ENCODE measurements at regions not wholly inside any gene's neighbourhood (a gene's known extent, or its start where the extent isn't known, plus 50 kb on each side); places are given as distances from the start of the nearest gene placed in this dataset.
"Not testable (repeated sequence)": the region's sequence is repeated elsewhere in the genome, so short reads cannot be mapped to it uniquely, and the experiment has no call there.

DNA sequence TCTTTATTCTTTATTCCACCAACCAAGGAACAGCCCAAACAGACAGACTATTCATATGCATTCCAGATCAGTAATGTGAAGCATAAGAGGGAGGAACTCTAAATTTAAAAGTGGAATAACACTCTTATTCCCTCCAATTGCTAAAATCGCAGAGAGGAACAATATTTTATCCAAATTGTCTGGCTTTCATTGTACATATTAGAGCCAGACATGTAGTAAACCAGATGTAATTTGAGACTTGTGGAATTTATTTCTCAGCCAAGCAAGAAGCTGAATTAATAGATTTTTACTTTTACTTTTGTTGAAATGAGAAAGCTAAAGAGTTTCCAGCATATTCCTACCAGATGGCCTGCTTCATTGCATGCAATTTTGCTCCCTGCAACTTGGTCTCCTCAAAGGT is 674.6 kb upstream of the SLIT2 start:
- no peak for DNase-seq

DNA sequence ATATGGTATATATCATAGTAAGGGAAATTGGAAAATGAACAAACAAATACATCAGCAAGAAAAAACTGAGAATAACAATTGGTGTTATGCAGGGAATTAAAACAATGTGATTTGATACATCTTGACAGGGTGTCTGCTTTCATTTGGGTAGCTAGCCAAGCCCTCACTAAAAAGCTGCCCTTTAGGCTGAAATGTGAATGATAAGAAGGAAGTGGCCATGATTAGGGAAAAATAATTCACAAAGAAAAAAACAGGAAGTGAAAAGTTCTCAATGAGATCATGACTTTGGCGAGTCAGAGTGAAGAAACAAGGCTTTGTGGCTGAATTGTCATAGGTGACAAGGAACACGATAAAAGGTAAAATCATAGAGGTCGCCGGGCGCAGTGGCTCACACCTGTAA is 675.8 kb upstream of the SLIT2 start:
- DNase-seq, result no peak

DNA sequence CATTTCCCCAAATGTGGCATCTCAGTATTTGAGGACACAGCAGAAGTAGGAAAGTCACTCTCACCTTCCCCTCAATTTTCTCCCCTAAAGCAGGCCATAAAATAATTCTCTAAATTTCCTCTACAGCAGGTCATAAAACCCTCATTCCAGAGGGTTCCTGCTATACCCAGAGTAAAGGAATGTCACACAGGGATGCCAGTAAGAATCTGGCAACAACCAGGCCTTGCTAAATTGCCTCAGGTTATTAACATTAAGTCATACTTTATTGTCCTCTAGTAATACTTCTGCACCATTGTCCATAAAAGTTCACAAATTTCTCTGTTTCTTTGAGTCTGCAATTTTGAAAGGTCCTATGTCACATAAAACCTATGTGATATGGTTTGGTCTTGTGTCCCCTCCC is 685.7 kb upstream of the SLIT2 start:
- DNase-seq, result no peak

DNA sequence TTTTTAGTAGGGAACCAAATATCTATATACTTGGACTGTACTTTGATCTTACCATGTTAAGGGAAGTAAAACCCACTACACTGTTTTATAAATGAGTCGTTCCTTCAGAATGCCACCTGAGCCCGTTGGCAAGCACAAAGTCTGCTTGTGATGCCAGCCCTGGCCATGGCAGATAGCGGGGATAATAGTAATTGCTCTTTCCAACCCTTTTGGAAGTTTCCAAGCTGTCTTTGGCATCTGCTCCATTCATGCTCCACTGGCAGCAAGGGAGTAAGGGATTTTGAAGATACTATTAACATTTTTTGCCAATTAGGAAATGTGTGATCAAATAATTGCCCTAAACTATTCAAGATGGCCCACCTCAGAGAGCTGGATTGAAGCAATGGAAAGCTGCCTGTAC is 689.2 kb upstream of the SLIT2 start:
- no peak for DNase-seq

DNA sequence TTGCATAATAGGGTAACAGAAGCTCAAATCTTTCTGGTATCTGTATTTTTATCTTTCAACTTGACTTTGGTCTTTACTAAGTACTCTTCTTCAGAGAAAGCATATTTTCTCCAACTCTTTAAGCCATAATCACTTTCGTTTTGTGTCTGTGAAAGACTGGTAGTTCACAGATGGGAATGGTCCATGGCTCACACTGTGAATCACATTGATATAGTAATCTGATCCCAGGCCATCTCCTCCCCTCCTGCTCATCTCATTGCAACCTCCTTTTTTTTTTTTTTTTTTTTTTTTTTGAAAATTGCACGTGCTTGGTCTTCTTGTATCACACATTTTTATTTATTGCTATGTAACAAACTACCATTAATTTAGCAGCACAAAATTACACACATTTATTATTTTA is 694.5 kb upstream of the SLIT2 start:
- no peak for DNase-seq

DNA sequence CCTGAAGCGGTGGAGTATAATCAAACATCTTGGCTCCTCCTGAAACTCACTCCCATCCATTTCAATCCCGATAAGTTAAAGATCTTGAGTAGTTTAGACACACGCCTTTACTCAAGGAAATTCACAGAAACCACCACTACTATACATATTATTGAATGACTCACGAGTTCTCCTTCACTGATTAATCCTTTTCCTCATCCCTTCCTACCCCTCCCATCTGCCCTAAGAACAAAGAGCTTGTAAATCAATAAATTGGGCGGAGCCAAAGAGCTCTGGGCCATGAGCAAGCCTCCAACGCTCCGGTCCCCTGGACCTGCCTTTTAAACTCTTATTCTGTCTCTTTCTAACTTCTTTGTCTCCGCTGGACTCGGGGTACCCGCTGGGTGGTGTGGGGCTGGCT is 695.4 kb upstream of the SLIT2 start:
- not testable (repeated sequence) for DNase-seq

DNA sequence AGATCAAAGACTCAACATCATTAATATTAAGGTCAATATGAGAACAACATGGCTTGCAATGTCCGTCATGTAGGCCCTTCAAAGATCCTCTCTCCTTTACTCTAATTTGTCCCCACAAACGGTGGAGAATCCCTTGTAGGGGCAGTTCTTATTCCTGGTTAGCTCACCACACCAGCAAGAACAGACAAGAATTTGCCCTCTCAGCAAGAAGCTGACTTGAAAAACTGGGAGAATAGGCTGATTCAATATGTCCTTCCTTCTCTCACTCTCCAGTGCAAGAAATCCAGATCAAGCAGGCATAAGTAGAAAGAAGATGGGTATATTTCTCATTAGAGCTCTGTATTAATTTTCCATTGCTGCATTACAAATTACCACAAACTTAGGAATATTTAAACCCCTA is 704.2 kb upstream of the SLIT2 start:
- no peak for DNase-seq

DNA sequence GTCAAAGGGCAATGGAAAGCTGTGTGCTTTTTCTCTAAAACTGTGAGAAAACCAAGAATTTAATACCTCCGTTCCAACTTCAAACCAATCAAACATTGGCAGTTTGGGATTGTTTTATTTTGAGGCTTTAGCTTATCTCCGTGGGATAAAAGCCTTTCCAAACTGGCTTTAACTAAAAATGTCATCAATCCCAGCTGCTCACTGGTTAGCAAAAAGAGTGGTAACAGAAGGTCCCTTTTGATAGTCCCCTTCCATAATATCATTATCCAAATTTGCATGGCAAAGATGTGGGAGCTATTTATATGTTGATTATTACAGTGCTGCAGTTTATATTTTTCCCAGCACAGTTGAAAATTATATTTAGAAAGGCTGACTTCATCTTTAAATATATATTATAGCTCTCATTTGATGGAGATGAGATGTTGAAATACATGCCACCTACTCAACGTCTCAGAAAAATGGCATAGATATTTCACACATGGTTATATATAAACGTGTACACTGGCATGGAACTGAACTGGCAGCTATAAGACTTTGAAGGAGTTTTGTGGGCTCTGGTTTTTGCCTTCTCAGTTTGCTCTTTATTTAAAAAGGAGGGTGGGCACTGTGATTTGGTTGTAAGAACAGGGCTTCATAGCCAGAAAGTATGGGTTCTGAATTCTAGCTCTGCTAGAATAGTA is 707.1 kb upstream of the SLIT2 start:
- DNase-seq, result no peak

DNA sequence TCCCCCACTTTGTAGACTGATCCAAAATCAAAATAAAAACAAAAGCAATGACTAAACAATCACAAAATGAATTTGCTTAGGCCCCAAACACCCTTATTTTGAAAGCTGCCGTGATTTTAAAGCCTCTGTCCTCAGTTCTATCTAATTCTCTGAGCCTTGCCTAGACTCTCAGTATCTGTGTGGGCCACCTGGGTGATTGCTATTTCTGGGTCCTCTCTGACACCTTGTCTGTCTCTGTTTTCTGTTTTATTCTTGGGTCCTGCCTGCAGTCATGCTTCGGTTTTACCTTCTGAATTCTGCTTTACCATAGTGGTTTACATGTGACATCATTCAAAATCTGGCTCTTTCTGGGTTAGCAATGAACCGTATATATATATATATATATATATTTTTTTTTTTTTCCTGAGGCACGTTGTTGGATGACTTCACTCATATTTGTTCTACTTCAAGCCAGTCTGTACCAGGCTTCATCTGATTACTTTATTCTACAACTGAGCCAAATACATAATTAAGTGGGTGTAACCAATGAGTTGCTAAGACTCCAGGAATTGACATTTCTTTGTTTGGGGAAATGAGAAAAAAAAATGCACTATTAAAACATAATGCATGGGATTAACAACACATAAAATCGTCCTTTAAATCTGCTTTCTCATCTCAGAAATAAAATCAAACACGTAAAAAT is 710.7 kb upstream of the SLIT2 start:
- no peak for DNase-seq

DNA sequence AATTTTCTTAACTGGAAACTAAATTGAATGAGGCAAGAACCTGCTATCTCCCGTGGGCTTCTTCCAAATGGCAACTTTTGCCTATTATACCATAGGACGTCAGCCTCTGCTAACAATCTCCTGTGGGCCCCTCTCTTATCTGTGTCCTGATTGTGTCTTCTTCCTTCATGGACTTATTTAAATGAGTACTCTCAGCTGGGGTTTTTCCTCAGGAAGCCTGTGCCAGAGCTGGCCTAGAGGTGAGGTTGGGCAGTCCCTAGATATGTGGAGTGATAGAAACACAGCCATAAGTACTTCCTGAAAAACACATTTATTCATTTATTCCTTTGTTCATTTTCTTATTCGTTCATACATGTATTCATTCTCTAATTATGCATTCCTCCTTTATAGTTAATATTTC is 712.5 kb upstream of the SLIT2 start:
- no peak for DNase-seq

DNA sequence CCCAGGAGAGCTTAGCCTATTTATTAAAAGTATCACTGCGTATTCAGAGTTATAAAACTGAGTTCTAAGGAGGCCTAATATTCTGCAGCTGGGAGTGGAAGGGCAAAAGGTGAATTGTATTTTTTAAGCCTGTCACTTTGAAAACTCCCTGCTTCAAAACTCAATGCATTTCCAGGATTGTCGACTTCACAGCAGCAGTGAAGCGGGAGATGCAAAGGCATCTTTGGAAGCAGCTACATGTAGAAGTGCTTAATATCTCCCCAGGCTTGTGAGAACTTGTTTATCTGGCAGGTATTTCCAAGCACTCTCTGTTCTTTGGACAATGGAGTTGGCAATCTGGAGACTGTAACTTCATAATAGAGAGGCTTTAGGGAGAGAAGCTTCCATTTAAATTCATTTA is 717.5 kb upstream of the SLIT2 start:
- no peak for DNase-seq

DNA sequence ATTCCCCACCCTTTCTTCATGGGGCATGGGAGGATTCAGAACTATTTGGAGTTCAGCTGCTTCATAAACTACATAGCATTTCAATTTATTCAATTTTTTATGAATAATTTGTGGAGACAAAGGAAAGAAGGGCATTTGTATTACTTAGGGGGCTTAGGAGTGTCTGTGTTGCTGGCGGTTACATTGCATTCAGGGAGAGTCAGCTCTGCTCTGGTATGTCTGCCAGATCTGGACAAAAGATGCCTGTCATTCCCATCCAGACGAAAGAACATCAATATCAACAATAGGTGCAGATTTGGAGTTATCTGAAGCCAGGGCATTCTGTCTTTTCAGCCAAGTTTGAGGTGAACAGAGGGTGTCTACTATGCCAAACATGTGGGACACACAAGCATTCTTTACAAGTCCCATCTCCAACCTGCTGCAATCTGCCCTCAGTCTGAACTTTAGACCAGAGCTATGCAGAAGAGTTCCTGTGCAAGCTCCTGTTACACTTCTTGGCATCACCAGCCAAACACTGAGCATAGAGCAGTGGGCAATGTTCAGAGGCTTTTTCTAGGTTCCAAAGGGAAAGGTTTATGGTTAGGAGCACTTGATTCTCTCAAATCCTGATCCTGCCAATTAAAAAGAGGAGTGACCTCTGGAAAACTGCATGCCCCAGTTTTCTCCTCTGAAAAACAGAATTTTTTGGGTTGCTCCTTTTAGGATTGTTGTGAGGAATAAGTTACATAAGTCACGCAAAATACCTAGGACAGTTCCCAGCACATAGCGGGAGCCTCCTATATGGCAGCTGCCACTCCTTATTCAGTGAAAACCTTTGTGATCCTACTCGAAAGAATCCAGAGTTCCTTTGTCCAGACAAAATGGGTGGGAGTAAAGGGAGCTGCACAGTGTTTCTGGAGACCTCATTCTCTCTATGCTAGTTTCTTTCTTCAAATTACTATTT is 719.5 kb upstream of the SLIT2 start:
- DNase-seq, result no peak

DNA sequence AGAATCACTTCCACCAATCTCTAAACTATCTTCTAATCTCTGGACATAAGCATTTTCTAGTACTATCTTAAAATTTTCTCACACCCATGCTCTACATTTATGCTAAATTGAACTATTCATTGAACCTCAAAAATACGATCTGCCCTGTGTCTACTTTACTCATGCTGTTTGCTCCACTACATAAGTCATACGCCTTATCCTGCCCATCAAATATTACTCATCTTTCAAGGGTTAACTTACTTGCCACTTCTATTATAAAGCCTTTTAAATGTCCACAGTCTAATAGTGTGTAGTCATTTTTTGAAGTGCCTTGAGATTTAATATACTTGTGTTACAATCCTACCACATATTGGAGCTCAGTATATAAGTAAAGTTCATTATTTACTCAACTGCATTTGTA is 727.7 kb upstream of the SLIT2 start:
- no peak for DNase-seq

DNA sequence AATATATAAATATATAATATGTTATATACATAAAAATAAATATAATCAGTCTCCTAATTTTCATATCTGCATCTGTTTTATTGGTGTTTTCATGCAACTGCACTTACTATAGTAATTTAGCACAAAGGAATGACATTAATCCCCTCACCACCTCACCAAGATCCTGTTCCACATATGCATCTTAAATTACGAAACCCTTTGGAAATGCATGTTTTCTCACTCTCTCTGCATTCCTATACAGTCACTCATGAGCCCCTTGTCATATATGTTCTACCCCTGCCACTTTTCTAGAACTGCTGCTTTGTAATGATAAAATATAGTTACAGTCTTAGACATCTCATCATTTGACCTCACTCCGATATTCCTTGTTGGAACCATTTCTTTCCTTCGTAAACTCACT is 728.7 kb upstream of the SLIT2 start:
- DNase-seq, result no peak

DNA sequence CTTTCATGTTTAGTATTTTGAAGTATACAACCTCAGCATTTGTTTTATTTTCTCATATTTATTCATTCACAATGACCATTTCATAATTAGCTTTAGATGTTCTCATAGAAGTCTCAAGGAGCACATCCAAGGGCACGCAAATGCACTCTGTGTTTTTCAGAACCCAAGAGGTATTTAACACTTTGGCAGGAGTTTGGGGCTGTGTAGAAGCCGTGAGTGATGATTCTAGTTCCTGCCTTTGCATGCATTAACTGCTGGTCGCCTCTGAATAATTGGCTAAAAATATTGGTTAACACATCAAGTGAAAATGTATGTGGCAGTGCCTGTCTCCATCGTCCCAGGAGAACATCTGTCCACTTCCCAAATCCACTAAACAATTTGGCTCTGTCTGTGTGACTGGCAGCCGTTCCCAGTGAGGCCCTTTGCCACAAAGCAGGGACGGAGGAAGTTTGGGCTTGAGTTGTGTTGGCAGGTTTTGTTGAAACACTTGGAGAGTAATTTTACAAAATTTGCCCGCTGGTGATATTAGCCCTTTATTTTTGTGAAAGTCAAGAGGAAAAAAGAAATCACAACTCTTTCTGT is 730.7 kb upstream of the SLIT2 start:
- no peak for DNase-seq

DNA sequence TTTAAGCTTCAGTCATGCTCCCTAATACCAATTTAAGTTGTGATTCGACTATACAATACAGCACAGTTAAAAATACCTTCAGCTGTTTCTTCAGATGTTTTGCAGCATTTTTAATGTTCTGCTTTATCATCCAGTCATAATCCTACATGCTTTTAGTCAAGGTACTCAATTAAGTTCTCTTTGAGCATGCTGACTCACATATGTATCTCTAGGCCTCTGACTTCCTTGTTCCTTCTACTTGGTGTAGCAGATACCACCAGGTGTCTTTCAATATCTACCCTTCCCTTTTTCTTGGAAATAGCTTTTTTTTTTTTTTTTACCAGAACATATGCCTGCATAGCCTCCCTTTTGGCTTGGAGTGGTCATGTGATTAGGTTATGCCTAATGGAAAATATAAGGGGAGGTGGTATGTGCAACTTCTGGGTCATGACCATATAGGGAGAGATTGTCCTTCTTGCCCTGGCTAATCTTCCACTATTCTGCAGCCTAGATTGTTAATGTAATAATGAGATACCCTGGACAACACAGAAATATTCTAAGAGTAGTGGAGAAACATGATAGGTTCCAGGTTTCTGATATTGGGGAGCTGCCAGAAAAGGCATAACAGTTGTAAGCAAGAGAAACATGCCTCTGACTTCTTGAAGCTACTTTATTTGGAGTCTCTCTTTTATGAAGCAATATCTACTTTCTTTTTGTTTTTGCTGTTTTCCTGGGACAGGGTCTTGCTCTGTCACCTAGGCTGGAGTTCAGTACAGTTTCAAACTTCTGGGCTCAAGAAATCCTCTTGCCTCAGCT is 737.2 kb upstream of the SLIT2 start:
- no peak for DNase-seq

DNA sequence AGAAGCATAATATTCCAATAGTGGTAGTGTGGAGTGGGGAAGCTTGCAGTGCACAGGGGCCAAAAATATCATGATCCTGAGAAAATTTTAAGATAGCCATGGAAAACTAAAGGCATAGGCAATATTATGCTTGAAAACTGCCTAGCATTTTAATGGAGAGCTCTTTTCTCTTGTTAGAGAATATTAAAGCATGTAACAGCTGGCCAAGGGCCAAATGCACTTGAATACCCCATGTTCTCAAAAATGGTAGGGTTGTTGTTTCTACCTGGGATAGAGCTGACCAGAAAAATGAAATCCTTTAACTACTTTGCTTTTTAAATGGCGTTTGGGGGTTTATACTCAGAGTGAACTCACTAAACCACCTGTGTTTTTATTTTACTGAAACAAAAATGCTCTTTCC is 739.6 kb upstream of the SLIT2 start:
- DNase-seq, result no peak

DNA sequence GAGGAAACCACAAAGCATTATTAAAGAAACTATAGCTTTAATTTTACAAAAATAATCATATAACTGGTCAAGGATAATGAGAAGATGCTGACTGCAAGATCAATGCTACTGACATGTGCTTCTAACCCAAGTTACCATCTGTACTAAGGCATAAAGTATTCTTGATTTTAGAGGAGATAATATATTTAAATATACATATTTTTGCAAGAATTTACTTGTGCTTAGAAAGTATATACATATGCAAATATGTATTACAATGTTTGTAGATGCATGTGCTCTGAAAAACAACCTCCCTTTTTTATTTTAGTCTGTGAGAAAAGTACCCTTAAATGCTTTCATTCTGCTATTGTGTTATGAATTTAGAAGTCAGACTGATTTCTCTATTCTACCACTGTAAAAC is 740.7 kb upstream of the SLIT2 start:
- DNase-seq, result no peak

DNA sequence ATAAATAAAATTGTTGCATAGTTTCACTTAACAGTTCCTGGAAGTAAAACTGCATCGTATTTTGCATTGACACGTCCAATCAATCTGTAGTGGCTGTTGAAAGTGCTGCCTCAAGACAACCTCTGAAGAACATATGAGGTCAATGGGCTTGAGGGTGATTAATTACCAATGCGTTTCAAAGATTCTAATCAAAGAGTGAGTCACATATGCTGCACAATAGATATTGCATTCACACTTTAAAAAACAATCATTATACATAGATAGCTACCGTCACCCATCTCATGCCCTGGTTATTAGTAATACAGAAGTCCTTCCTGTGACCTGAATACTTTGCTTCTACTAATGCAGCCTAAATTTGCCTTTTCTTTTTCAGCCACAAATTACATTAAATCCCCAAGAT is 743.3 kb upstream of the SLIT2 start:
- no peak for DNase-seq

DNA sequence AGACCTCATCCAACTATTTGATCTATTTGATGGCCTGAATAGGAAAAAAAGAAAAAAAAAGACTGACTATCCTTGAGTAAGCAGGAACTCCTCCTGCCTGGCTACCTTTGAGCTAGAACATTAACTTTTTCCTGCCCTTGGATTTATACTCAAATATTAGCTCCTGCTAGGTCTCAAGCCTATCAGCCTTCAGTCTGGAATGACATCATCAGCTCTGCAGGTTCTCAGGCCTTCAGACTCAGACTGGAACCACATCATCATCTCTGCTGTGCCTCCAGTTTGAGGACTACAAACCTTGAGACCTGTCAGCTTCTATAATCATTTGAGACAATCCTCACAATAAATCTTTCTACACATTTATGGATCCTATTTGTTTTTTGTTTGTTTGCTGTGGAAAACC is 754.0 kb upstream of the SLIT2 start:
- DNase-seq, result no peak

DNA sequence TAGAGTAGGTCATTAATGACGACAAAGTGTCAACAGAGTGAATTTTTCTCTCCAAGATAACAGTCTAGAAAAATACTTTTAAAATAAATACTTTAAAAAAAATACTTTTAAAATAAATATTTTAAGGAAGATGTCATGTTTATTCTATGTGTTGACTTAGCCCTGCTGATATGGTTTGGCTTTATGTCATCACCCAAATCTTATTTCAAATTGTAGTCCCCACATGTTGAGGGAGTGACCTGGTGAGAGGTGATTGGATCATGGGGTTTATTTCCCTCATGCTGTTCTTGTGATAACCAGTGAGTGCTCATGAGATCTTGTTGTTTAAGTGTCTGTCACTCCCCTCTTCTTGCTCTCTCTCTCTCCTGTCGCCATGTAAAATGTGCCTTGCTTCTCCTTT is 754.9 kb upstream of the SLIT2 start:
- no peak for DNase-seq

DNA sequence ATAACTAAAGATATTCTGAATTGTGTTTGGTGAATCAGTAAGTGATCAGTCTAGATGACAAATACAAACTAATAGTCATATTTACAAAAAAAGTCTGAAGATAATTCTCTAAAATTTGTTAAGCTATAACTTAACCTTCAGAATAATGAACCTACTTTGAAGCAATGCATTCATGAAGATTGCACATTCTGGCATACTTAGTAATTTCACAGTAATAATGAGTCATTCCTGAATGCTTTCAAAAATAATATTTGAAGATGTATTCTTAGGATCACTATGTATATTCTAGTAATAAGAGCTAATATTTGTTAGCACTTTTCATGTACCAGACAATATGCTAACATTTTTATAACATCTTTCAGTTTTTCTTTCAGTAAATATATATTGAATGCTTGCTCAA is 756.7 kb upstream of the SLIT2 start:
- no peak for DNase-seq

DNA sequence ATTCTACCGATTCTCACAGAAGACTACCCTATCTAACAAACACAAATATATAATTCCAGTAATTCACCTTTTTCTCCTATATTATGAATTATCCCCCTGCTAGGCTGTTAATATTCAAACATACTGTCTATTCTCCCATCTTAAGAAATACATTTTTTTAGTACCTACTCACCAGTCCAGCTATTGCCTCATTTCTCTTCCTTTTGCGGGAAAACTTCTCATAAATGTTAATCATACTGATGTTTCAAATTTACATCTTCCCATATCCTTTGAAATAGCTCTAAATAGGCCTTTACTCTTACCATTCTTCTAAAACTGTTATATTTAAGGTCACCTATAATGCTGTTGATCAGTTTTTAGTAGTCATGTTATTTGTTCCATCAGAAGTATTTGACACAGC is 759.1 kb upstream of the SLIT2 start:
- DNase-seq, result no peak

All from stimulated activated CD4-positive, alpha-beta T cell treated with anti-CD3 and anti-CD28 coated beads, Interleukin-1b, Interleukin-23, amount 100 ng/mL, for 48 hours (primary cell).